ENCODE measurements at regions not wholly inside any gene's neighbourhood (a gene's known extent, or its start where the extent isn't known, plus 50 kb on each side); places are given as distances from the start of the nearest gene placed in this dataset.

GRCh38 chr3:20773320-20773984 is 587.4 kb upstream of the SGO1 start:
- no peaks in the 10 kb centered on the region for H3K4me1 Mint-ChIP-seq
- no peaks in the 10 kb centered on the region for H3K27me3 Mint-ChIP-seq (ENCODE audit: low read depth)
- TF ChIP-seq, protein P1, sequence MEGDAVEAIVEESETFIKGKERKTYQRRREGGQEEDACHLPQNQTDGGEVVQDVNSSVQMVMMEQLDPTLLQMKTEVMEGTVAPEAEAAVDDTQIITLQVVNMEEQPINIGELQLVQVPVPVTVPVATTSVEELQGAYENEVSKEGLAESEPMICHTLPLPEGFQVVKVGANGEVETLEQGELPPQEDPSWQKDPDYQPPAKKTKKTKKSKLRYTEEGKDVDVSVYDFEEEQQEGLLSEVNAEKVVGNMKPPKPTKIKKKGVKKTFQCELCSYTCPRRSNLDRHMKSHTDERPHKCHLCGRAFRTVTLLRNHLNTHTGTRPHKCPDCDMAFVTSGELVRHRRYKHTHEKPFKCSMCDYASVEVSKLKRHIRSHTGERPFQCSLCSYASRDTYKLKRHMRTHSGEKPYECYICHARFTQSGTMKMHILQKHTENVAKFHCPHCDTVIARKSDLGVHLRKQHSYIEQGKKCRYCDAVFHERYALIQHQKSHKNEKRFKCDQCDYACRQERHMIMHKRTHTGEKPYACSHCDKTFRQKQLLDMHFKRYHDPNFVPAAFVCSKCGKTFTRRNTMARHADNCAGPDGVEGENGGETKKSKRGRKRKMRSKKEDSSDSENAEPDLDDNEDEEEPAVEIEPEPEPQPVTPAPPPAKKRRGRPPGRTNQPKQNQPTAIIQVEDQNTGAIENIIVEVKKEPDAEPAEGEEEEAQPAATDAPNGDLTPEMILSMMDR (conservative IDR thresholded peaks at IDR 0.05): no peak
- peaks cover 2% of the 10 kb centered on the region for H3K9me3 Mint-ChIP-seq
- H3K27ac Mint-ChIP-seq (ENCODE audit: unreplicated experiment): no peak overlapping the region
- no peak for DNase-seq (ENCODE audit: low read depth, low spot score)
- no peak overlapping the region for H3K4me3 Mint-ChIP-seq
- H3K36me3 Mint-ChIP-seq (ENCODE audit: low read depth): no peaks in the 10 kb centered on the region

DNA sequence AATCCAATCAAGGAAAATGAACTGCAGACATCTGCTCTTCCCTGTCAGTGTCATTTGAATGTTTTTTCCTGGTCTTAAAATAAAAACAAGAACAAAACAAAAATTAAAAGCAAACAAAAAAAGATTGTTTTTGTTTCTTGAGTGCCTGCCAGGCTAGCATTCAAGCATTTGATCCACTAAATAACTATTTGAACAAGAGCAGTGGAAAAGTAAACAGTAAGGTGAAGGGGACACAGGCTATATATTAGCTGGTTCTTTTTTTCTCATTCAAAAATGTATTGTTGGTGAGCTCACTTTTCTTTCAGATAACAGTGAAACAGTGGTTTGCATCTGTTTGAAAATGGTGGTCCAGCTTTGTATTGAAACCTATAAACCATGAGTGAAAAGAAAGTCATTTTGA is 586.9 kb upstream of the SGO1 start:
- H3K4me1 Mint-ChIP-seq: no peaks in the 10 kb centered on the region
- no peak for DNase-seq (ENCODE audit: low read depth, low spot score)
- no peak overlapping the region for H3K4me3 Mint-ChIP-seq
- TF ChIP-seq, protein P1 (conservative IDR thresholded peaks at IDR 0.05): no peak
- no peaks in the 10 kb centered on the region for H3K27me3 Mint-ChIP-seq (ENCODE audit: low read depth)
- H3K9me3 Mint-ChIP-seq: peaks cover 3% of the 10 kb centered on the region
- no peak overlapping the region for H3K27ac Mint-ChIP-seq (ENCODE audit: unreplicated experiment)
- no peaks in the 10 kb centered on the region for H3K36me3 Mint-ChIP-seq (ENCODE audit: low read depth)

DNA sequence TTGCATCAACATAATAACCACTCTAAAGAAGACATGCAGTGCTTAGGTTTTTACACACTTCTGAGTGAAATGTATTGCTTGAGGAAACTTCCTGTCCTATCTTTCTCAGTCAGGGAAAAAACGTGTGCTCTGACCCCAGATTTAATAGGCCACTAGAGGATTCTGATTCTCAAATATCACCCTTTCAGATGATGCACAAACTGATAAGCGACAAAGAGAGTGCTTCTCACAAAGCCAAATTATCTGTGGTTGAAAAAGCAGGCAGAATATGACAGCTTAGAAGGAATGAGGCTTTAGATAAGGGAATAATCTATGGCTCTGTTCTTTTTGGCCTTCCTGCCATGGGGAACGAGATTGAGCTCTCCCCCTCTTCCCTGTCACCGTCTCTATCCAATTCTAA is 583.4 kb upstream of the SGO1 start:
- H3K4me3 Mint-ChIP-seq: no peak overlapping the region
- no peaks in the 10 kb centered on the region for H3K27me3 Mint-ChIP-seq (ENCODE audit: low read depth)
- no peaks in the 10 kb centered on the region for H3K4me1 Mint-ChIP-seq
- no peak overlapping the region for H3K27ac Mint-ChIP-seq (ENCODE audit: unreplicated experiment)
- peaks cover 3% of the 10 kb centered on the region for H3K9me3 Mint-ChIP-seq
- TF ChIP-seq, protein P1 (conservative IDR thresholded peaks at IDR 0.05): no peak
- no peaks in the 10 kb centered on the region for H3K36me3 Mint-ChIP-seq (ENCODE audit: low read depth)
- DNase-seq (ENCODE audit: low read depth, low spot score): no peak

DNA sequence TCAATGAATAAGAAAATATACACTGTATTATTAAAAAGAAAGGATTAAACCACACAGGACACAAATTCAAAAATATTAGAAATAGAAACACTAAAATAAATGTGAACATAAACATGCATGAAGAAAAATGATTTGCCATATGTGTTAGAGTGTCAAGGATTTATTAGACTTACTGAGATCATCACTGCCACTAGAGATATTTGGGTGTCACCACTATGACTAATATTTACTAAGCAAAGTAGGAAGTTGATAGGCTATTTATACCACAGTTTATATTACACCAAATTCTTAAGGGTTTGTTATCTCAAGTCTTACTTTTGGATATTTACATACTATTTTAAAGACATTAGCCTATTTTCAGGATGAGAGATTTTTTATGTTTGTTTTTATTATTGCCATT is 575.0 kb upstream of the SGO1 start:
- Mint-ChIP-seq H3K9me3 (no peaks in the 10 kb centered on the region), H3K27me3 (ENCODE audit: low read depth) (no peaks in the 10 kb centered on the region), H3K4me3 (no peak overlapping the region), H3K4me1 (no peaks in the 10 kb centered on the region), H3K27ac (ENCODE audit: unreplicated experiment) (no peak overlapping the region), H3K36me3 (ENCODE audit: low read depth) (no peaks in the 10 kb centered on the region)
- no peak for DNase-seq (ENCODE audit: low read depth, low spot score)
- TF ChIP-seq, protein P1 (conservative IDR thresholded peaks at IDR 0.05): no peak

- Mint-ChIP-seq H3K9me3 (peaks cover 5% of the 10 kb centered on the region), H3K4me3 (no peak overlapping the region), H3K27me3 (ENCODE audit: low read depth) (no peaks in the 10 kb centered on the region), H3K36me3 (ENCODE audit: low read depth) (no peaks in the 10 kb centered on the region), H3K27ac (ENCODE audit: unreplicated experiment) (no peak overlapping the region), H3K4me1 (no peaks in the 10 kb centered on the region)
- no peak for DNase-seq (ENCODE audit: low read depth, low spot score)
- TF ChIP-seq, protein P1 (conservative IDR thresholded peaks at IDR 0.05): no peak
Measured at GRCh38 chr3:20752416-20752815, 566.4 kb upstream of the SGO1 start.

Data from neural crest cell (in vitro differentiated cells).